HepG2 (cell line): ENCODE measurements at regions not wholly inside any gene's neighbourhood (a gene's known extent, or its start where the extent isn't known, plus 50 kb on each side); places are given as distances from the start of the nearest gene placed in this dataset.

Experiments
- BRCA1 ChIP-seq: sonication (generic); formaldehyde crosslinking; IDR thresholded peaks from 2 replicates; pipeline ENCODE4 v1.4.0; 2020; ENCODE audit warnings: missing genetic modification reagents
- CBX2 ChIP-seq, 2 experiments: fragments of 200-600 bp in 1 of 2; sonication (generic); formaldehyde crosslinking in 1 of 2; IDR thresholded peaks; 2 replicates each; pipeline versions ENCODE4 v1.7.0 to v1.8.1; 2018 to 2022; ENCODE audit warnings: low read depth in 2 of 2, low read length in 1 of 2, mild to moderate bottlenecking in 1 of 2, missing genetic modification reagents in 1 of 2
- CHD2 ChIP-seq: IDR thresholded peaks from 2 replicates; pipeline ENCODE4 v1.6.1; 2011; ENCODE audit warnings: low read depth, low read length, improper control_type of control experiment
- CREB1 ChIP-seq, 2 experiments: fragments of 450-650 bp in 1 of 2; IDR thresholded peaks; 2 replicates each; pipeline ENCODE4 v1.6.1; 2016 to 2017; ENCODE audit warnings: control low read depth in 1 of 2, mild to moderate bottlenecking in 1 of 2, missing compliant biosample characterization in 1 of 2, missing genetic modification characterization in 1 of 2
- ETV6 ChIP-seq: sonication (generic); formaldehyde crosslinking; conservative IDR thresholded peaks from 2 replicates; pipeline ENCODE4 v1.4.0; 2020; ENCODE audit warnings: missing genetic modification reagents
- POLR2A ChIP-seq, 2 experiments: IDR thresholded peaks; 2 replicates each; pipeline ENCODE4 v1.6.1; 2011; ENCODE audit warnings: low read depth in 2 of 2, low read length in 2 of 2, mild to moderate bottlenecking in 1 of 2, moderate library complexity in 1 of 2; ENCODE audit not compliant: insufficient read depth in 1 of 2
- SMC3 ChIP-seq: IDR thresholded peaks from 2 replicates; pipeline ENCODE4 v1.6.1; 2011; ENCODE audit warnings: low read length, improper control_type of control experiment
- THAP7 ChIP-seq: sonication (generic); formaldehyde crosslinking; IDR thresholded peaks from 2 replicates; pipeline ENCODE4 v1.8.1; 2023; ENCODE audit warnings: mild to moderate bottlenecking, missing genetic modification reagents

DNA sequence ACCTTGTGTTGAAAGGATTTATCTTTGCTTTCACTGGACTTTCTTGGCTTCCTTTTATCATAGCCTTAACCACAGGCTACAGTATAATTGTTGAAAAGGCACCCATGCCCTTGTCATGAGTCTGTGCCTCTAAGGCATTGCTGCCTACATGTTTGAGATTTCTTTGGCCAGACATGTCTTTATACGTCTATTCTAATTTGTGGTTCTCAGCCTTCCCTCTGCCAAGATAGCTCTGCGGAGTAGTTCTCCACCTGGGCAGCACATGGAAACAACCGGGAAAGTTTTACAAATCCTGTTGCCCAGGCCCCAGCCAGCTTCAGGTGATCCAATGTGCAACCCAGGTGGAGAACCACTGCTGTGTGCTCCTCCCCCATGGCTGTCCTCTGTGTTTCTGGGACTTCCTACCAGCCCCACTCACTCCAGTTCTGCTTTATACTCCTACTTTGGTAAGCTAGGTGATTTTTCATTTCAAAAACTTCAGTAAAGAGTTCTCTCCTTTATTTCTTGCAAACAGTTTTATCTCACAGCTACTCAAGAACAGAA lies 159.6 kb upstream of the MYLIP start:
- TF ChIP-seq BRCA1 (CRISPR knock-in tag) (no peak), CREB1 (IDR thresholded peaks at IDR 0.05) (no peak), CREB1 (CRISPR knock-in tag; IDR thresholded peaks at IDR 0.05) (no peak), ETV6 (CRISPR knock-in tag) (no peak), CBX2 (IDR thresholded peaks at IDR 0.05; ENCODE audit: low read depth, low read length) (no peak), CBX2 (CRISPR knock-in tag; IDR thresholded peaks at IDR 0.05; ENCODE audit: low read depth) (no peak), SMC3 (no peak), THAP7 (CRISPR knock-in tag) (no peak), CHD2 (no peak), POLR2A (IDR thresholded peaks at IDR 0.05; ENCODE audit: insufficient read depth in 1 of 2, low read depth in 2 of 2, low read length in 2 of 2) (no peak)
